GM18520 (cell line): ENCODE measurements at regions not wholly inside any gene's neighbourhood (a gene's known extent, or its start where the extent isn't known, plus 50 kb on each side); places are given as distances from the start of the nearest gene placed in this dataset.
"Not testable (repeated sequence)": the region's sequence is repeated elsewhere in the genome, so short reads cannot be mapped to it uniquely, and the experiment has no call there.

Experiments used
- ATAC-seq: cut with Tn5 transposase; IDR thresholded peaks from one replicate; pipeline ENCODE4 v1.9.1; 2021; ENCODE audit not compliant: unreplicated experiment

GRCh38 chr2:145460112-145460511 lies 940.2 kb upstream of the ZEB2 start:
- ATAC-seq: no peak

- ATAC-seq: no peak
These were observed 911.4 kb upstream of the ZEB2 start for GRCh38 chr2:145431181-145431951.

- ATAC-seq: no peak
These were observed 903.9 kb upstream of the ZEB2 start for GRCh38 chr2:145423809-145424208.

GRCh38 chr2:145422576-145422975 lies 902.7 kb upstream of the ZEB2 start:
- ATAC-seq: no peak

GRCh38 chr2:145421841-145422240 lies 901.9 kb upstream of the ZEB2 start:
- no peak for ATAC-seq

- ATAC-seq: no peak
These were observed 896.7 kb upstream of the ZEB2 start for GRCh38 chr2:145416640-145417039.

- ATAC-seq: no peak
These were observed 895.2 kb upstream of the ZEB2 start for GRCh38 chr2:145415151-145415550.

- no peak for ATAC-seq
These were observed 893.5 kb upstream of the ZEB2 start for GRCh38 chr2:145413261-145414030.

- no peak for ATAC-seq
These were observed 892.2 kb upstream of the ZEB2 start for GRCh38 chr2:145412155-145412554.

- ATAC-seq: peak; percentile 92
These were observed 891.6 kb upstream of the ZEB2 start for GRCh38 chr2:145411493-145411892.

GRCh38 chr2:145410086-145410485 lies 890.2 kb upstream of the ZEB2 start:
- ATAC-seq: no peak

GRCh38 chr2:145408980-145409379 lies 889.1 kb upstream of the ZEB2 start:
- ATAC-seq: no peak

- ATAC-seq: no peak
These were observed 884.8 kb upstream of the ZEB2 start for GRCh38 chr2:145404690-145405089.

- ATAC-seq: no peak
These were observed 882.9 kb upstream of the ZEB2 start for GRCh38 chr2:145402706-145403277.

- ATAC-seq: no peak
These were observed 879.2 kb upstream of the ZEB2 start for GRCh38 chr2:145399131-145399530.

- no peak for ATAC-seq
These were observed 874.3 kb upstream of the ZEB2 start for GRCh38 chr2:145394181-145394580.

- no peak for ATAC-seq
These were observed 867.1 kb upstream of the ZEB2 start for GRCh38 chr2:145386973-145387372.

GRCh38 chr2:145383961-145384360 lies 864.0 kb upstream of the ZEB2 start:
- no peak for ATAC-seq

- ATAC-seq: no peak
These were observed 860.6 kb upstream of the ZEB2 start for GRCh38 chr2:145380436-145381017.

- no peak for ATAC-seq
These were observed 860.0 kb upstream of the ZEB2 start for GRCh38 chr2:145379934-145380333.

GRCh38 chr2:145374165-145374564 lies 854.2 kb upstream of the ZEB2 start:
- no peak for ATAC-seq

- not testable (repeated sequence) for ATAC-seq
These were observed 847.4 kb upstream of the ZEB2 start for GRCh38 chr2:145367334-145367733.
